ENCODE measurements at regions not wholly inside any gene's neighbourhood (a gene's known extent, or its start where the extent isn't known, plus 50 kb on each side); places are given as distances from the start of the nearest gene placed in this dataset.

GRCh38 chr16:56050916-56051315 is 140.4 kb upstream of the GNAO1 start:
- no peak overlapping the region for H3K4me3 ChIP-seq (ENCODE audit: low read length in 2 of 2)
- no peak for DNase-seq (ENCODE audit: low spot score)

GRCh38 chr16:56048425-56049105 is 142.7 kb upstream of the GNAO1 start:
- Histone ChIP-seq H3K4me2 (ENCODE audit: insufficient read depth, low read length, poor library complexity, severe bottlenecking) (no peak overlapping the region), H2BK5ac (ENCODE audit: low read length) (no peak overlapping the region), H2BK120ac (ENCODE audit: low read depth, low read length) (no peak overlapping the region), H3K4ac (ENCODE audit: low read length) (no peak overlapping the region), H2AFZ (ENCODE audit: low read length) (no peak overlapping the region), H3K36me3 (replicated peaks in 1 of 2; ENCODE audit: control insufficient read depth in 2 of 2, insufficient read depth in 2 of 2, low read length in 2 of 2) (no peaks in the 10 kb centered on the region), H4K91ac (ENCODE audit: low read depth, low read length, poor library complexity) (no peak overlapping the region), H2AK5ac (ENCODE audit: low read depth, low read length) (no peak overlapping the region), H3K4me3 (ENCODE audit: low read length in 2 of 2) (no peak overlapping the region), H3K14ac (ENCODE audit: low read length) (no peak overlapping the region), H3K18ac (ENCODE audit: low read length) (no peak overlapping the region), H2BK12ac (ENCODE audit: low read length) (no peak overlapping the region), H3K79me1 (ENCODE audit: low read depth, low read length) (no peaks in the 10 kb centered on the region), H2BK15ac (ENCODE audit: low read length) (no peak overlapping the region), H3K27ac (replicated peaks; ENCODE audit: low read length) (no peak overlapping the region), H3K9ac (ENCODE audit: low read depth, low read length, poor library complexity) (no peak overlapping the region), H3K4me1 (ENCODE audit: control insufficient read depth in 2 of 2, insufficient read depth in 1 of 2, low read depth in 1 of 2, low read length in 2 of 2) (no peaks in the 10 kb centered on the region), H3K9me3 (replicated peaks in 1 of 2; ENCODE audit: control insufficient read depth in 2 of 2, insufficient read depth in 1 of 2, low read depth in 1 of 2, low read length in 2 of 2) (no peaks in the 10 kb centered on the region), H3K27me3 (ENCODE audit: control insufficient read depth in 3 of 3, insufficient read depth in 3 of 3, low read depth in 1 of 3, low read length in 3 of 3) (no peaks in the 10 kb centered on the region), H3K23ac (ENCODE audit: low read depth, low read length, poor library complexity) (no peak overlapping the region), H4K8ac (ENCODE audit: low read depth, low read length) (no peak overlapping the region)
- WGBS, 2 donors (ENCODE audit: extremely low coverage in 2 of 2, insufficient read length in 2 of 2, insufficient replicate concordance in 1 of 2): no CpG with 5 or more reads among the region's 6 CpGs
- no peak for DNase-seq (ENCODE audit: low spot score)

More at GRCh38 chr16:56050916-56051315, 140.4 kb upstream of the GNAO1 start:
- Histone ChIP-seq H3K23ac (ENCODE audit: low read depth, low read length, poor library complexity) (no peak overlapping the region), H3K36me3 (replicated peaks in 1 of 2; ENCODE audit: control insufficient read depth in 2 of 2, insufficient read depth in 2 of 2, low read length in 2 of 2) (no peaks in the 10 kb centered on the region), H3K4me1 (ENCODE audit: control insufficient read depth in 2 of 2, insufficient read depth in 1 of 2, low read depth in 1 of 2, low read length in 2 of 2) (no peaks in the 10 kb centered on the region), H2BK120ac (ENCODE audit: low read depth, low read length) (no peak overlapping the region), H3K4me2 (ENCODE audit: insufficient read depth, low read length, poor library complexity, severe bottlenecking) (no peak overlapping the region), H3K27ac (replicated peaks; ENCODE audit: low read length) (no peak overlapping the region), H3K9me3 (replicated peaks in 1 of 2; ENCODE audit: control insufficient read depth in 2 of 2, insufficient read depth in 1 of 2, low read depth in 1 of 2, low read length in 2 of 2) (no peaks in the 10 kb centered on the region), H4K91ac (ENCODE audit: low read depth, low read length, poor library complexity) (no peak overlapping the region), H4K8ac (ENCODE audit: low read depth, low read length) (no peak overlapping the region), H2BK15ac (ENCODE audit: low read length) (no peak overlapping the region), H3K18ac (ENCODE audit: low read length) (no peak overlapping the region), H2AK5ac (ENCODE audit: low read depth, low read length) (no peak overlapping the region), H2AFZ (ENCODE audit: low read length) (no peak overlapping the region), H2BK5ac (ENCODE audit: low read length) (no peak overlapping the region), H3K14ac (ENCODE audit: low read length) (no peak overlapping the region), H3K27me3 (ENCODE audit: control insufficient read depth in 3 of 3, insufficient read depth in 3 of 3, low read depth in 1 of 3, low read length in 3 of 3) (no peaks in the 10 kb centered on the region), H3K79me1 (ENCODE audit: low read depth, low read length) (no peaks in the 10 kb centered on the region), H3K9ac (ENCODE audit: low read depth, low read length, poor library complexity) (no peak overlapping the region), H2BK12ac (ENCODE audit: low read length) (no peak overlapping the region), H3K4ac (ENCODE audit: low read length) (no peak overlapping the region)
- WGBS, 2 donors (ENCODE audit: extremely low coverage in 2 of 2, insufficient read length in 2 of 2, insufficient replicate concordance in 1 of 2): no CpG with 5 or more reads among the region's 4 CpGs

GRCh38 chr16:56047307-56048234 is 143.7 kb upstream of the GNAO1 start:
- Histone ChIP-seq H3K14ac (ENCODE audit: low read length) (no peak overlapping the region), H3K4me1 (ENCODE audit: control insufficient read depth in 2 of 2, insufficient read depth in 1 of 2, low read depth in 1 of 2, low read length in 2 of 2) (no peaks in the 10 kb centered on the region), H4K8ac (ENCODE audit: low read depth, low read length) (no peak overlapping the region), H4K91ac (ENCODE audit: low read depth, low read length, poor library complexity) (no peak overlapping the region), H2BK15ac (ENCODE audit: low read length) (no peak overlapping the region), H2BK12ac (ENCODE audit: low read length) (no peak overlapping the region), H3K9me3 (replicated peaks in 1 of 2; ENCODE audit: control insufficient read depth in 2 of 2, insufficient read depth in 1 of 2, low read depth in 1 of 2, low read length in 2 of 2) (no peaks in the 10 kb centered on the region), H3K27ac (replicated peaks; ENCODE audit: low read length) (no peak overlapping the region), H3K36me3 (replicated peaks in 1 of 2; ENCODE audit: control insufficient read depth in 2 of 2, insufficient read depth in 2 of 2, low read length in 2 of 2) (no peaks in the 10 kb centered on the region), H3K4me2 (ENCODE audit: insufficient read depth, low read length, poor library complexity, severe bottlenecking) (no peak overlapping the region), H2AFZ (ENCODE audit: low read length) (no peak overlapping the region), H3K27me3 (ENCODE audit: control insufficient read depth in 3 of 3, insufficient read depth in 3 of 3, low read depth in 1 of 3, low read length in 3 of 3) (no peaks in the 10 kb centered on the region), H3K9ac (ENCODE audit: low read depth, low read length, poor library complexity) (no peak overlapping the region), H3K79me1 (ENCODE audit: low read depth, low read length) (no peaks in the 10 kb centered on the region), H3K18ac (ENCODE audit: low read length) (no peak overlapping the region), H3K23ac (ENCODE audit: low read depth, low read length, poor library complexity) (no peak overlapping the region), H2BK120ac (ENCODE audit: low read depth, low read length) (no peak overlapping the region), H3K4me3 (ENCODE audit: low read length in 2 of 2) (no peak overlapping the region), H2BK5ac (ENCODE audit: low read length) (no peak overlapping the region), H2AK5ac (ENCODE audit: low read depth, low read length) (no peak overlapping the region), H3K4ac (ENCODE audit: low read length) (no peak overlapping the region)
- DNase-seq (ENCODE audit: low spot score): no peak
- WGBS, 2 donors (ENCODE audit: extremely low coverage in 2 of 2, insufficient read length in 2 of 2, insufficient replicate concordance in 1 of 2): no CpG with 5 or more reads among the region's 4 CpGs

GRCh38 chr16:56042416-56042815 is 148.9 kb upstream of the GNAO1 start:
- Histone ChIP-seq H3K9me3 (replicated peaks in 1 of 2; ENCODE audit: control insufficient read depth in 2 of 2, insufficient read depth in 1 of 2, low read depth in 1 of 2, low read length in 2 of 2) (no peaks in the 10 kb centered on the region), H3K18ac (ENCODE audit: low read length) (no peak overlapping the region), H3K9ac (ENCODE audit: low read depth, low read length, poor library complexity) (no peak overlapping the region), H3K27me3 (ENCODE audit: control insufficient read depth in 3 of 3, insufficient read depth in 3 of 3, low read depth in 1 of 3, low read length in 3 of 3) (no peaks in the 10 kb centered on the region), H3K4ac (ENCODE audit: low read length) (no peak overlapping the region), H4K91ac (ENCODE audit: low read depth, low read length, poor library complexity) (no peak overlapping the region), H3K4me2 (ENCODE audit: insufficient read depth, low read length, poor library complexity, severe bottlenecking) (no peak overlapping the region), H2BK120ac (ENCODE audit: low read depth, low read length) (no peak overlapping the region), H3K79me1 (ENCODE audit: low read depth, low read length) (no peaks in the 10 kb centered on the region), H2AFZ (ENCODE audit: low read length) (no peak overlapping the region), H2BK15ac (ENCODE audit: low read length) (no peak overlapping the region), H4K8ac (ENCODE audit: low read depth, low read length) (no peak overlapping the region), H2BK5ac (ENCODE audit: low read length) (no peak overlapping the region), H3K14ac (ENCODE audit: low read length) (no peak overlapping the region), H3K27ac (replicated peaks; ENCODE audit: low read length) (no peak overlapping the region), H2BK12ac (ENCODE audit: low read length) (no peak overlapping the region), H3K23ac (ENCODE audit: low read depth, low read length, poor library complexity) (no peak overlapping the region), H3K4me3 (ENCODE audit: low read length in 2 of 2) (no peak overlapping the region), H3K4me1 (ENCODE audit: control insufficient read depth in 2 of 2, insufficient read depth in 1 of 2, low read depth in 1 of 2, low read length in 2 of 2) (no peaks in the 10 kb centered on the region), H3K36me3 (replicated peaks in 1 of 2; ENCODE audit: control insufficient read depth in 2 of 2, insufficient read depth in 2 of 2, low read length in 2 of 2) (no peaks in the 10 kb centered on the region), H2AK5ac (ENCODE audit: low read depth, low read length) (no peak overlapping the region)
- WGBS, 2 donors (ENCODE audit: extremely low coverage in 2 of 2, insufficient read length in 2 of 2, insufficient replicate concordance in 1 of 2): no CpG with 5 or more reads among the region's 4 CpGs
- no peak for DNase-seq (ENCODE audit: low spot score)

All from neuronal stem cell (in vitro differentiated cells).